Activated effector memory CD4-positive, alpha-beta T cell treated with Interleukin-2 at 50 U/mL for 16 hours (primary cell): ENCODE measurements at regions not wholly inside any gene's neighbourhood (a gene's known extent, or its start where the extent isn't known, plus 50 kb on each side); places are given as distances from the start of the nearest gene placed in this dataset.
"Not testable (repeated sequence)": the region's sequence is repeated elsewhere in the genome, so short reads cannot be mapped to it uniquely, and the experiment has no call there.

Source experiments
- DNase-seq: peaks from one replicate; pipeline ENCODE4 v3.0.0-alpha.2; 2020

GRCh38 chr4:118410138-118410537 lies 57.3 kb upstream of the PRSS12 start:
- no peak for DNase-seq

- no peak for DNase-seq
Measured at GRCh38 chr4:118417325-118417724, 64.5 kb upstream of the PRSS12 start.

GRCh38 chr4:118417800-118418199 lies 65.0 kb upstream of the PRSS12 start:
- DNase-seq, result not testable (repeated sequence)

- DNase-seq, result not testable (repeated sequence)
Measured at GRCh38 chr4:118418396-118418795, 65.6 kb upstream of the PRSS12 start.

- DNase-seq, result not testable (repeated sequence)
Measured at GRCh38 chr4:118419626-118420025, 66.8 kb upstream of the PRSS12 start.

GRCh38 chr4:118424062-118424461 lies 71.3 kb upstream of the PRSS12 start:
- DNase-seq, result not testable (repeated sequence)

GRCh38 chr4:118428881-118429280 lies 76.1 kb upstream of the PRSS12 start:
- not testable (repeated sequence) for DNase-seq

- DNase-seq, result not testable (repeated sequence)
Measured at GRCh38 chr4:118432359-118432758, 79.6 kb upstream of the PRSS12 start.

- DNase-seq, result not testable (repeated sequence)
Measured at GRCh38 chr4:118433612-118434375, 81.0 kb upstream of the PRSS12 start.

- not testable (repeated sequence) for DNase-seq
Measured at GRCh38 chr4:118435415-118435814, 82.6 kb upstream of the PRSS12 start.

- DNase-seq, result not testable (repeated sequence)
Measured at GRCh38 chr4:118442115-118442837, 89.5 kb upstream of the PRSS12 start.

GRCh38 chr4:118447397-118447796 lies 94.6 kb upstream of the PRSS12 start:
- DNase-seq, result not testable (repeated sequence)

- not testable (repeated sequence) for DNase-seq
Measured at GRCh38 chr4:118454857-118455256, 102.1 kb upstream of the PRSS12 start.

- DNase-seq, result not testable (repeated sequence)
Measured at GRCh38 chr4:118461435-118461834, 108.6 kb upstream of the PRSS12 start.

- not testable (repeated sequence) for DNase-seq
Measured at GRCh38 chr4:118465831-118466230, 113.0 kb upstream of the PRSS12 start.

GRCh38 chr4:118474001-118474626 lies 121.3 kb upstream of the PRSS12 start:
- DNase-seq, result not testable (repeated sequence)

- not testable (repeated sequence) for DNase-seq
Measured at GRCh38 chr4:118474771-118475170, 122.0 kb upstream of the PRSS12 start.

GRCh38 chr4:118475901-118476300 lies 123.1 kb upstream of the PRSS12 start:
- DNase-seq, result not testable (repeated sequence)

GRCh38 chr4:118477826-118478225 lies 125.0 kb upstream of the PRSS12 start:
- DNase-seq, result not testable (repeated sequence)

- DNase-seq, result not testable (repeated sequence)
Measured at GRCh38 chr4:118485801-118486314, 133.1 kb upstream of the PRSS12 start.

- DNase-seq, result not testable (repeated sequence)
Measured at GRCh38 chr4:118492963-118493362, 140.2 kb upstream of the PRSS12 start.

GRCh38 chr4:118494437-118494836 lies 141.6 kb upstream of the PRSS12 start:
- not testable (repeated sequence) for DNase-seq

- not testable (repeated sequence) for DNase-seq
Measured at GRCh38 chr4:118502967-118503366, 150.2 kb upstream of the PRSS12 start.
